Fibroblast of villous mesenchyme (primary cell): ENCODE measurements at regions not wholly inside any gene's neighbourhood (a gene's known extent, or its start where the extent isn't known, plus 50 kb on each side); places are given as distances from the start of the nearest gene placed in this dataset.

Experiments
- DNase-seq: peaks from one replicate; pipeline ENCODE4 v3.0.0-alpha.2; 2010; ENCODE audit warnings: low read depth
- H3K4me3 ChIP-seq: 2 replicates; pipeline ENCODE4 v1.5.1; 2011; ENCODE audit warnings: low read depth, mild to moderate bottlenecking, low read length
- CTCF ChIP-seq: IDR thresholded peaks from 2 replicates; pipeline ENCODE4 v1.5.1; 2012; ENCODE audit warnings: low read depth, mild to moderate bottlenecking, low read length; ENCODE audit not compliant: insufficient read depth

GRCh38 chr6:164183556-164184123, 769.1 kb downstream of the QKI start:
- TF ChIP-seq CTCF: no peak

DNA sequence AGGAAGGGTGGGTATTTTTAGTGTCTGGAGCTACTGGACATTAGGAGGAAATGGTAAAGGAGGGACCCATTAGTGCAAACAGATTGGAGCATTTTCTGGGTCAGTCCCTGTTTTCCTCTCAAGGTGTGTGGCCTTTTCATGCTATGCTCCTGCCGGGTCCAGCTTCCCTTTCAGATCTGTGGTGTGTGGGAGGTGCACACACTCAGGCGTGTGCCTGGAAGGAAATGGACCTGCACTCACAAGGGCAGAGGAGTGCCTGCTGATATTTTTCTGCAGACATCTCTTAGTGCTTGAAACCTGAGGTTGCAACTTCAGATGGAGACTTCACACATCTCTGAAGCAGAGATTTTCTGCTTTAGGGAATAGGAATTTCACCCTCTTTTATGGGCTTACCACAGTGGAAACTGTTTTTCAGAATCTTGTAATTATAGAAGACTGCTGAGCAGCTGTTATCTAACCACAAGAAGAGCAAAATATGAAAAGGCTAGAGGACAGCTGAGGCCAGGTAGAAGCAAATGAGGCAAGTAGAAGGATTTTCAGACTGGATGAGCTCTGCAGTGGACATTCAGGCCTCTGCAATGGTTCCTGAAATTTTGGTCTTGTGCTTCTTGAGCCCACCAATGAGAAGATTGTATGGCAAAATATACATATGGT, 764.3 kb downstream of the QKI start:
- TF ChIP-seq CTCF: no peak
- no peak for DNase-seq
- H3K4me3 ChIP-seq: no peak overlapping the region

More at GRCh38 chr6:164183556-164184123, 769.1 kb downstream of the QKI start:
- H3K4me3 ChIP-seq: no peak overlapping the region
- DNase-seq: no peak

DNA sequence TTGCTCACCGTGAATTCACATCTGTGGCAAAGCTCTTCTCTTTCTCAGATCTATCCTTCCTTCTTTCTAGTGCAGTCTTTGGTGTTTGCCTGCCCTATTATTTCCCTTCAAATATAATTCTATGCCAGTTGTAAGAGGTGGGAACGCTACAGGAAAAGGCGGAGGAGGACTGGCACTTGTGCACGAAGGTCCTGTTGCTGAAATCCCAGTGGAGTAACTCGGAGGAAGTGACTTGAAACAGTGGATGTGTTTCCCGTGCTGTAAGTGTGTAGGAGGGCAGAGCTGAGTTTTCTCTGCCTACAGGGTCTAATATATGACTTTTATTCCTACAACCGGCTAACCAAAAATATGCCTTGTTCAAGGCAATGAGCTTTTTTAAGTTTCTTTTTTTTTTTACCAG, 754.8 kb downstream of the QKI start:
- TF ChIP-seq CTCF: no peak
- H3K4me3 ChIP-seq: no peak overlapping the region
- DNase-seq: no peak

DNA sequence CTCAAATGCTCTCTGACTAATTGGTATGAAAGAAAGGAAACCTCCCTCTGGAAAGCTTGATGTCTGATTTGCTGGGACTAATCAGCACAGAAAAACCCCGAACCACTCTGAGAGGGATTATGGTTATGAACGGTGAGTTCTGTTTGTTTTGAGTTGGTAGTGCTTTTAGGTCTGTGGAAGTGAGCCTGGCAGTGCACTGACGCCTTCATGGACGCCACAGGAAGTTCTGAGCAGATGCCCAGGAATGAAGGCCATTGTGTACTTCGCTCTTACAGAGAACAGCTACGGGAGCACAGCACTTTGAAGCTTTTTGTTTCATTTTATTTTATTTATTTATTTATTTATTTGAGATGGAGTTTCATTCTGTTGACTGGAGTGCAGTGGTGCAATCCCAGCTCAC, 754.1 kb downstream of the QKI start:
- no peak for TF ChIP-seq CTCF
- no peak overlapping the region for H3K4me3 ChIP-seq
- DNase-seq: no peak

- DNase-seq: no peak
These were observed 753.4 kb downstream of the QKI start for GRCh38 chr6:164167873-164168405.

DNA sequence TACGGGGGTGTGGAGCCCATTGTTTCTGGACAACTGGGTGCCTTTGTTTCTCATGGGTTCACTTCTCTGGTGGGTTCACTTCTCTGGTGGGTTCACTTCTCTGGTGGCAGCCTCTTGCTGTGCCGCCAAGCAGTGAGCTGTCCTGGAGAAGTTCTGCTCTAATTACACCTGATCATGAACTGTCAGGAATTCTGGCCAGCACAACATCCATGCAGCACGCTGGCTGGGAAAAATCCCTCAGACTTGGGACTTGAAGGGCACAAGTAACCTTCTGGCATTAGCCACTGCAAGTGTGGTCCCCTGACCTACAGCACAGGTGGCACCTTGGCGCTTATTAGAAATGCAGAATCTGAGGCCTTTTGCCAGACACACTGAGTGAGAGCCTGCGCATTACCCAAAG, 752.5 kb downstream of the QKI start:
- DNase-seq: no peak
- no peak overlapping the region for H3K4me3 ChIP-seq
- TF ChIP-seq CTCF: no peak

More at GRCh38 chr6:164167873-164168405, 753.4 kb downstream of the QKI start:
- no peak for TF ChIP-seq CTCF
- no peak overlapping the region for H3K4me3 ChIP-seq
